ENCODE measurements at regions not wholly inside any gene's neighbourhood (a gene's known extent, or its start where the extent isn't known, plus 50 kb on each side); places are given as distances from the start of the nearest gene placed in this dataset.
"Not testable (repeated sequence)": the region's sequence is repeated elsewhere in the genome, so short reads cannot be mapped to it uniquely, and the experiment has no call there.

GRCh38 chr6:134550604-134551003, 232.7 kb upstream of the SGK1 start:
- DNase-seq = no peak

DNA sequence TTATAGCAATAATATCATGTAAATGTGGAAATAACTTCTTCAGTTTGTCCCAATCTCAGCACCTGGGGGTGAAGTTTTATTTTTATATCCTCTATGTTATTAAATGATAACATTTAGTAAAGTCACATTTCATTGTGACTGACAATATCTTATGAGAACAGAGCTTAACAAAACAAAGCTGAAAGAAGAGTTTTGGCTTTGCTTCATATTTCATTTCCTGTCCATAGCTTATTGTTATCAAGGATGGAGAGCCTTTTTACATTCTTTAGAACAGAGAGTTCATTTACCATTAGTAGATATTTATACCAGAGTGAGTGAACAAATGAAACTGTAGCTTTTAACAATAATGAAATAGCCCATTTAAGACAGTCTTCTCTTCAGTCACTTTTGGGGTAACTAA, 231.9 kb upstream of the SGK1 start:
- no peak for DNase-seq

DNA sequence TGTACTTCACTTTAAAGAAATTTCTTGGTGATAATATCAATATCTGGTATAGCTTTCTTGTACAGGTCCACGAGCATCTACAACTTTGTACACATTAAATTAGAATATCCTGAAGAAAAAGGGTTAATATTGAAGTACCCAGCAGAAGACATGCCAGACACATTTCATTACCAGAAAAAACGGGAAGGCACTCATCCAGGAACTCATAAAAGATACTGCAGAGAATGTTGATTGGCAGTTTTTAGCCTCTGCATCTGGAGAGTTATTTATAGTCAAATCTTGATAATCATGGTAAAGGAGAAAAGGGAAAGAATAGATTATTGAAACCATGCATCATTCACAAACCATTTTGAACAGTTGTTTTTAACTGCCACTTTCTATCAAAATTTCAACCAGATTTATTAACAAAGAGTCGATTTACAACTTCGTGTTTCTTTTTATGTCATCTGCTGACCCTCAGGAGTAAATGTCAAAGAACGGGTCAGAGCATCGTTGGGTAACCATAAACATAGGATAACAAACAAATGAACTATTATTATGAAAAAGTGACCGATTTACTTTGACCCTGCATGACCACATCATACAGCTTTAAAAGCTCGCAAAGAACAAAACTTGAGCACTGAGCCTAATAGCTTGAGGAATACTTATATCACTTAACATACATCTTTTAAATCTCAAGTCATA, 229.2 kb upstream of the SGK1 start:
- no peak for DNase-seq

- no peak for DNase-seq
These were observed 226.8 kb upstream of the SGK1 start for GRCh38 chr6:134544737-134545136.

GRCh38 chr6:134543128-134543527, 225.2 kb upstream of the SGK1 start:
- DNase-seq = no peak

GRCh38 chr6:134541001-134541400, 223.1 kb upstream of the SGK1 start:
- DNase-seq = no peak

- no peak for DNase-seq
These were observed 222.0 kb upstream of the SGK1 start for GRCh38 chr6:134539865-134540323.

DNA sequence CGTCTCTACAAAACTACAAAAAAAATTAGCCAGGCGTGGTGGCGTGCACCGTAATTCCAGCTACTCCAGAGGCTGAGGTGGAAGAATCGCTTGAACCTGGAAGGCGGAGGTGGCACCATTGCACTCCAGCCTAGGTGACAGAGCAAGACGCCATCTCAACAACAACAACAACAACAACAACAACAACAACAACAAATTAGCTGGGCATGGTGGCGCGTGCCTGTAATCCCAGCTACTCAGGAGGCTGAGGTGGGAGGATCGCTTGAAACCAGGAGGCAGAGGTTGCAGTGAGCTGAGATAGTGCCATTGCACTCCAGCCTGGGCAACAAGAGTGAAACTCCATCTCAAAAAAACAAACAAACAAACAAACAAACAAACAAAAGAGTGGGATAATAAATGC, 219.9 kb upstream of the SGK1 start:
- not testable (repeated sequence) for DNase-seq

GRCh38 chr6:134537146-134537555, 219.2 kb upstream of the SGK1 start:
- peak; percentile 80 for DNase-seq

- no peak for DNase-seq
These were observed 217.9 kb upstream of the SGK1 start for GRCh38 chr6:134535831-134536230.

- DNase-seq = no peak
These were observed 216.8 kb upstream of the SGK1 start for GRCh38 chr6:134534708-134535149.

- no peak for DNase-seq
These were observed 216.1 kb upstream of the SGK1 start for GRCh38 chr6:134533991-134534390.

DNA sequence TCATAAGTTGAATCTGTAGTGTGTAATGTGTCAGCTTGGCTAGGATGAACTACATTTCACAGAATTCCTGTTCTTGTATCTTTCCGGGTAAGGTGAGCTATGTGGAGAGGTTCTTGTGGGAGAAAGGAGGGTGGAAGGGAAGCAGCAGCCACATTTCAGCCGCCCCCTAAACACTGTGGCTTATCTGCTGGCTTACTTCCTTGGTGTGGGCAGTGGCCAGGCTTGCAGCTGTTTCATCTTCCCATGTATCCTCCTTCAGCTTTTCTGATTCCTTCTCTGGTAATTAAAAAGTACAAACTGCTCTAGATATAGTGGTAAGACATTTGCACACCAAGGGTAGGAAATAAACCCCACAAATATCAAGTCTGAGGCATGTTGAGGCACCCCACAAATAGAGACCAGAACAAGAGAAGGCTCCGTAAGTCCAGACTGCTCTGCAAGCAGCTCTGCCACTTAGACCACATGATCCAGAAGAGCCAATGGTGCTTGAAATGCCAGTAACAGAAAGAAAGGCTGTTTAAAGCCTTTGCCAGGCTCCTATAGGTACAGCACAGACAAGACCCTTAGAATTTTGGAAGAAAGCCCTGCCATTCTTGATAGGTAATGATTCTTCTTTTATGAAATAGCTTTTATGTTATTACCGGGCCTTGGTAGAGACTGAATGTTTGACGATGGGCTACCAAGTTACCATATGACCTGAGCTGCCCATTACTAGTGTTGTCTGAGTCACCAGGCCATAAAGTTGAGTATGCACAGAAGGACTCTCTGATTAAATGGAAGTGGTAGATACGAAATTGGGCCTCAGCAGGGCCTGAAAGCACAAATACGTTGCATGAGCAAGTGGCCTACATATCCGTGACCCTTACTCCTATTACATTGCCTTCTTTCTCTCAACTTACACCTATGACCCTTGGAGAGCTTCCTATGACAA, 215.0 kb upstream of the SGK1 start:
- no peak for DNase-seq

GRCh38 chr6:134531611-134532010, 213.7 kb upstream of the SGK1 start:
- DNase-seq = no peak

DNA sequence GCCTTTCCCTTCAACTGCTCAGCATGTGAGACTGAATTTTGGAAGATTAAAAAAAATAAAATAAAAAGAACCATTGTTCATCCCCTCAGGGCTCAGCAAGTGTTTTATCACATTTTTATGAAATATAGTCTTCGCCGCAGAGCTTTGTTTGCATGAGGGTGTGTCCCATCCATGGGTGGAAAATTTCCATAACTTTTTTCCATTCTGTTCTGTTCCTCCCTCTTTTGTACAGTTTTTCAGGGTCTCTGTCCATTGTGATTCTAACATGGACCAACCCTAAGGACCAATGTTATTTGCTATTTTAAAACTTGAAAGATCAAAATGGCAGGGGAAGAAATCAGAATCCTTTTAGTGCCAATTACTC, 213.3 kb upstream of the SGK1 start:
- DNase-seq = no peak

- no peak for DNase-seq
These were observed 212.0 kb upstream of the SGK1 start for GRCh38 chr6:134529921-134530320.

DNA sequence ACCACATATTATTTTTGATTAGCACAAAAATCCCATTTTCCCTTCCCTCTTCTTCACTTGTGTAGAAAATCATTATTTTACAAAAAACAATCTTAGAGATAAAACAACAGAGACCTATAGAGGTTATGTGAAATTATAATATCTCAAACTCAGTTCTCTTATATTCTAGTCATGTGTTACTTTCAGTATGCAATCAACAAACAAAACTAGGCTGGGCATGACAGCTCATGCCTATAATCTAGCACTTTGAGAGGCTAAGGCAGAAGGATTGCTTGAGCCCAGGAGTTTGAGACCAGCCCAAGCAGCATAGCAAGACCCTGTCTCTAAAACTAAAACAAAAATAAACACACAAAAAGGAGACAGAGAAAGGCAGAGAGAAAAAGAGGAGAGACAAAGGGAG, 211.4 kb upstream of the SGK1 start:
- no peak for DNase-seq

GRCh38 chr6:134527108-134527787, 209.3 kb upstream of the SGK1 start:
- no peak for DNase-seq

GRCh38 chr6:134525190-134525868, 207.4 kb upstream of the SGK1 start:
- DNase-seq = no peak

DNA sequence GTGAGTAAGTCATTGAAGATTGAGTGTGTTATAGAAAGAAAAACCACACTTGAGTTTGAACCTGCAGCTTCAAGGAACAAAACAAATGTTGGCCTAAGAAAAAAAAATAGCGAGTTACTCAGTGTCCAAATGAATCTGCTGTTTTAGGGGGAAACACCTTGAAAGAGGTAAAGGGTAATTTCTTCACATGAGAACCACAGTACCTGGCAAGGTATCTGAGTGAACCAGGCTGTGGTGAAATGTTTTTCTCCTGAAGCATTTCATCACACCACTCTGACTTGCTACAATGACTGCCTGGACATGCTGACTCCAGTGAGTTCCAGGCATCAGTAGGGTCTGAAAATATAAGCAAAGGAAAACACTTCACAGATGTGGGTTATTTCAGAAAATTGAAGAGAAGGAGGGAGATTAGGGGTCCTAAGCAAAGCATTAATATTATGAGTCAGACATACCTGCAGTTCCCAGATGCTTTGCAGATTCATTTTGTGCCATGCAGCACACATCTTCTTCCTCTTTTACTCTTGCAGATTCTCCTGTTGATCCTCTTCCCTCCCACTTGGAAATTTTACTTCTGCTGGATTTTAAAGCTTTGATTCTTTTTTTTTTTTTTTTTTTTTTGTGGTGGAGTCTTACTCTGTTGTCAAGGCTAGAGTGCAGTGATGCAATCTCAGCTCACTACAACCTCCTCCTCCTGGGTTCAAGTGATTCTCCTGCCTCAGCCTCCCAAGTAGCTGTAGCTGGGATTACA, 206.2 kb upstream of the SGK1 start:
- no peak for DNase-seq

DNA sequence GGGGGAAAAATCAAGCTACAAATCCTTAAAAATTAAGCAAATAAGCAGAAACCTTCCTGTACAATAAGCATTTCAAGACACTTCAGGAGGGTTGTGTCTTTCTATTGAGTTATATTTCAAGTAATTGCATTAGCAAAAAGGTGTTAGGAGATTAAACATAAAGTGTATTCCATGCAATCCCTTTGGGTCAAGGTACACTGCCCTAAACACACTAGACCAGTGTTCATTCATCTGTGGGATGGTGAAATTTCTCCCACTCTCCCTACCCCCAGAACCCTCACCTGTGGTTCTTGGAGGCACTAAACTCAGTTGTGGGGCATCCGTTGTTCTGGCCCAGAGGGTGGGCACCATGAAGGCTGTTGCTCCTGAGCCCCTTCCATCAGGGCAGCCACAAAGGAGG, 205.1 kb upstream of the SGK1 start:
- DNase-seq = no peak

DNA sequence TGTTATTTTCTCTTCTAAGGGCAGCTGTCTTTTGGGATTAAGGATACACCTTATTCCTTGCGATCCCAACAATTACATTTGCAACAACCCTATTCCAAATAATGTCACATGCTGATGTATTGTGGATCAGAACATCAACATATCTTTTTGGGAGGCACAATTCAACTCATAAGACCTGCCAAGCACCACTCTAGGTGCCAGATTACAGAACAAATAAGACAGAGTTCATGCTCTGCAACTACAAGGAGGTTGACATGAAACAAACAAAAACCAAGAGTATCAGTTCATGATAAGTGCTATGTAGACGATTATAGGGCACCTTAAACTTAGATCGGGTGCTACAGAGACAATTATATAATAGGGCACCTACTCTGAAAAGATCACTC, 203.2 kb upstream of the SGK1 start:
- DNase-seq = no peak
